ENCODE measurements at regions not wholly inside any gene's neighbourhood (a gene's known extent, or its start where the extent isn't known, plus 50 kb on each side); places are given as distances from the start of the nearest gene placed in this dataset.
"Not testable (repeated sequence)": the region's sequence is repeated elsewhere in the genome, so short reads cannot be mapped to it uniquely, and the experiment has no call there.

DNA sequence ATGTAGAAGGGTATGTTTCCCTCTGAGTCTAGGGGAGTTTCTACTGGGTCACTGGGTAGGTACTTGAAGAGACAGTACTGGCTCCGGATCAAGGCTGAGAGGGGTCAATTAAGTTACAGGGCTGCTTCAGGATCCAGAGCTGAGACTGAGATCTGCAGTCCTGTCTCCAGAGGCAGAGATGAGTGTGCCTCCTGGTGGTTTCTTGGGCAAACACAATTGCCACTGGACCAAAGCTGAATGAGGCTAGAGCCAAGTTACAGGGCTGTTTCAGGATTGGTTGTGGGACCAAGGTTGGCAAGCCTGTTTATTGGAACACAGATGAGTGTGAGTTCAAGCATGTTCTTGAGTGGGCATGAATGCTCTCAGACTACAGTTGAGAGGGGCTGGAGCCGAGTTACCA, 157.9 kb downstream of the ADCYAP1 start:
- Histone ChIP-seq H3K4me1 (no peaks in the 10 kb centered on the region), H3K9me3 (no peaks in the 10 kb centered on the region), H3K27ac (no peak overlapping the region), H3K27me3 (ENCODE audit: low read depth) (no peaks in the 10 kb centered on the region), H3K36me3 (no peaks in the 10 kb centered on the region), H3K4me3 (no peak overlapping the region)
- TF ChIP-seq, protein P1, sequence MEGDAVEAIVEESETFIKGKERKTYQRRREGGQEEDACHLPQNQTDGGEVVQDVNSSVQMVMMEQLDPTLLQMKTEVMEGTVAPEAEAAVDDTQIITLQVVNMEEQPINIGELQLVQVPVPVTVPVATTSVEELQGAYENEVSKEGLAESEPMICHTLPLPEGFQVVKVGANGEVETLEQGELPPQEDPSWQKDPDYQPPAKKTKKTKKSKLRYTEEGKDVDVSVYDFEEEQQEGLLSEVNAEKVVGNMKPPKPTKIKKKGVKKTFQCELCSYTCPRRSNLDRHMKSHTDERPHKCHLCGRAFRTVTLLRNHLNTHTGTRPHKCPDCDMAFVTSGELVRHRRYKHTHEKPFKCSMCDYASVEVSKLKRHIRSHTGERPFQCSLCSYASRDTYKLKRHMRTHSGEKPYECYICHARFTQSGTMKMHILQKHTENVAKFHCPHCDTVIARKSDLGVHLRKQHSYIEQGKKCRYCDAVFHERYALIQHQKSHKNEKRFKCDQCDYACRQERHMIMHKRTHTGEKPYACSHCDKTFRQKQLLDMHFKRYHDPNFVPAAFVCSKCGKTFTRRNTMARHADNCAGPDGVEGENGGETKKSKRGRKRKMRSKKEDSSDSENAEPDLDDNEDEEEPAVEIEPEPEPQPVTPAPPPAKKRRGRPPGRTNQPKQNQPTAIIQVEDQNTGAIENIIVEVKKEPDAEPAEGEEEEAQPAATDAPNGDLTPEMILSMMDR (IDR thresholded peaks at IDR 0.05): no peak
- ATAC-seq (no peak), DNase-seq (no peak)
- intact Hi-C loops (cut with DNase I): no loop called here

DNA sequence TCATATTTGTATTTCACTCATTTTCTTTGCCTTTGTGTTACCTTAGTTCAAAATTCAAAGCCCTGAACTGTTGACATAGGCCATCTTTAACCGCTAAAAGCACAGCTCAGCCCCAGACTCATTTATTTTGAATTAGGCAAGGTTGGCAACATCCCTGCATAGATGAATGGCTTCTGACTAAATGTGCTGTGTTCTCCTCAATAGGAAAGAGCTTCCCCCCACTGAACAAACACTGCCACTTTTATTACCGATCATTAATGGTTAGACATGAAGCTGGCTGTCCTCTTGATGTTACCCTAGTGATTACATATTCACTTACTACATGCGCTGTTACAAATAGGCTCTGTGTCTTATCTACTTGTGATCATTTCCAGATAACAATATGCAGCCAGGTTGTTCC, 170.7 kb downstream of the ADCYAP1 start:
- H3K4me1 ChIP-seq: no peaks in the 10 kb centered on the region
- H3K4me3 ChIP-seq: no peak overlapping the region
- ATAC-seq: no peak
- no peaks in the 10 kb centered on the region for H3K9me3 ChIP-seq
- no peaks in the 10 kb centered on the region for H3K36me3 ChIP-seq
- no peaks in the 10 kb centered on the region for H3K27me3 ChIP-seq (ENCODE audit: low read depth)
- H3K27ac ChIP-seq: no peak overlapping the region
- intact Hi-C loops (cut with DNase I): no loop called here
- DNase-seq: no peak
- TF ChIP-seq, protein P1 (IDR thresholded peaks at IDR 0.05): no peak

DNA sequence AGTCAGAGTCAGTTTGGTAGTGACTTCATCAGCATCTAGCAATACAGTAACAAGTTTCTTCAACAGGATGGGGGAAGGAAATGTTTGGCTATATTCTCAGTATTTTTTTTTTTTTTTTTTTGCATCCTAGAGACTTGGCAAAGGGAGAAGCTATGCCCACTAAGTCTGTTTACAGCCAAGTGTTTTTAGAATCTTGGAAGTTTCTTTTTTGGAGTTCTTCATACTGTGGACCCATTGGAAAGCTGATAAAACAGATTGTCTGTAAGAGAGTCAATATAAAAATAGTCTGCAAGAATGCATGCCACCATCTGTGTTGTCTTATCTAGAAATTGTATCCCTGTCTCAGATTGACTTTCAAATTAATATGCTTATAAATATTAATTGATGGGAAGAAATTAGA, 171.2 kb downstream of the ADCYAP1 start:
- TF ChIP-seq, protein P1 (IDR thresholded peaks at IDR 0.05): no peak
- Histone ChIP-seq H3K4me3 (no peak overlapping the region), H3K27ac (no peak overlapping the region), H3K9me3 (no peaks in the 10 kb centered on the region), H3K36me3 (no peaks in the 10 kb centered on the region), H3K4me1 (no peaks in the 10 kb centered on the region), H3K27me3 (ENCODE audit: low read depth) (no peaks in the 10 kb centered on the region)
- ATAC-seq (no peak), DNase-seq (no peak)
- intact Hi-C loops (cut with DNase I): no loop called here

DNA sequence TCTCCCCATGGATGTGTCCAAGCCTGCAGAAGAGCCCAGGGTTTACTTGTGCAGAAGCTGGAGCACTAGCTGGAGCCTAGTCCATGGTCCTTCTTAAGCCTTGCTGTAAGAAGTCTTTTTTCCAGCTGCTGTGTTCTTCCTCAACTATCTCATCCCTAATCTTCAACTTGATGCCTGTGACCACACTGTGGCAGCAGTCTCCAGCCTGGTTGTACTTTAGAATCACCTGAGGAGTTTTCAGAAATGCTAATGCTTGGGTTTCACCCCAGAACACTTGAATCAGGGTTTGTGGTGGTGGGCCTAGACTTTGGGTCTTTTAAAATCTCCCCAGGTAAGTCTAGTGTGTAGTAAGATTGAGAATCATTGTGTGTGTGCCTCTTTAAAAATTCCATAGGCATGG, 173.6 kb downstream of the ADCYAP1 start:
- TF ChIP-seq, protein P1 (IDR thresholded peaks at IDR 0.05): no peak
- no peaks in the 10 kb centered on the region for H3K36me3 ChIP-seq
- ATAC-seq: no peak
- no peaks in the 10 kb centered on the region for H3K9me3 ChIP-seq
- intact Hi-C loops (cut with DNase I): no loop called here
- no peaks in the 10 kb centered on the region for H3K4me1 ChIP-seq
- no peaks in the 10 kb centered on the region for H3K27me3 ChIP-seq (ENCODE audit: low read depth)
- no peak overlapping the region for H3K27ac ChIP-seq
- H3K4me3 ChIP-seq: no peak overlapping the region
- no peak for DNase-seq

DNA sequence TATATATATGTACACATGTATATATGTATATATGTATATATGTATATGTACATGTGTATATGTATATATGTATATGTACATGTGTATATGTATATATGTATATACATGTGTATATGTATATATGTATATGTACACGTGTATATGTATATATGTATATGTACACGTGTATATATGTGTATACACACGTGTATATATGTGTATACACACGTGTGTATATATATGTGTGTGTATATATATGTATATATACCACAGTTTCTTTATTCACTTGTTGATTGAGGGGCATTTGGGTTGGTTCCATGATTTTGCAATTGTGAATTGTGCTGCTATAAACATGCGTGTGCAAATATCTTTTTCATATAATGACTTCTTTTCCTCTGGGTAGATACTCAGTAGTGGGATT, 179.0 kb downstream of the ADCYAP1 start:
- intact Hi-C loops (cut with DNase I); H3K36me3 ChIP-seq; H3K4me3 ChIP-seq; H3K27ac ChIP-seq; H3K4me1 ChIP-seq; H3K9me3 ChIP-seq; DNase-seq; H3K27me3 ChIP-seq (ENCODE audit: low read depth); ATAC-seq: not testable (repeated sequence)

DNA sequence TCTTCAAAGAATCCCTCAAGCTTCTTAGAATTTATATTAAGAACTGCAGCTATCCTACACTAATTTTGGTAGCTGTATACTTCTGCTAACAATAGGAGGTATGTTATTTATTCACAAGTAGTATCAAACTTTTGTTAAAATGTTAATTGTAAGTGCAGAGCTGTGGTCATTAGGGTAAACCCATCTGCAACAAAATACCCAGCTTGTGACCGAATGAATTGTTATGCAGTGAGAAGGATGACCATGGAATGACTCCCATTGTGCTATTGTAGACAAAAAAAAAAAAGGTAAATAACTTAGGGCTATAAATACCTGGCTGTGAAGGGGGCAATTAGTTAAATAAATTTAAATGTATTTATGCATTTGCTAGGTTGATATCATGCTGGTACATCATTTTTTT, 186.1 kb downstream of the ADCYAP1 start:
- H3K9me3 ChIP-seq: no peaks in the 10 kb centered on the region
- H3K27me3 ChIP-seq (ENCODE audit: low read depth): no peaks in the 10 kb centered on the region
- H3K4me3 ChIP-seq: no peak overlapping the region
- TF ChIP-seq, protein P1 (IDR thresholded peaks at IDR 0.05): no peak
- intact Hi-C loops (cut with DNase I): no loop called here
- no peak overlapping the region for H3K27ac ChIP-seq
- ATAC-seq (no peak), DNase-seq (no peak)
- no peaks in the 10 kb centered on the region for H3K4me1 ChIP-seq
- no peaks in the 10 kb centered on the region for H3K36me3 ChIP-seq
